SK-N-SH (cell line): ENCODE measurements at regions not wholly inside any gene's neighbourhood (a gene's known extent, or its start where the extent isn't known, plus 50 kb on each side); places are given as distances from the start of the nearest gene placed in this dataset.

Experiments
- CTCF ChIA-PET: fragments of 300-600, 350-600 bp; formaldehyde crosslinking; extraction: SDS; loops from one replicate; lab custom pipeline; 2021; lab: Yijun Ruan, JAX
- POLR2A ChIA-PET: fragments of 350-600 bp; sonication (Branson Sonifier 250); formaldehyde crosslinking; extraction: SDS; loops from one replicate; lab custom pipeline; 2020; ENCODE audit warnings: antibody characterized with exemption, inconsistent platforms; lab: Yijun Ruan, JAX
- DNase-seq: peaks from one replicate; pipeline ENCODE4 v3.0.0; 2012
- H2AFZ ChIP-seq: fragments of 200-600 bp; sonication (generic); 2 replicates; pipeline ENCODE4 v1.8.1; 2016; ENCODE audit warnings: antibody characterized with exemption, mild to moderate bottlenecking, low read depth
- H3F3A ChIP-seq: fragments of 200-600 bp; sonication (generic); replicated peaks from 2 replicates; pipeline ENCODE3; 2016; ENCODE audit warnings: antibody characterized with exemption, mild to moderate bottlenecking; ENCODE audit not compliant: insufficient read depth
- H3K27ac ChIP-seq, 2 experiments: fragments of 200-500 bp in 1 of 2; fragments of 200-600 bp in 1 of 2; sonication (Bioruptor generic) in 1 of 2; sonication (generic), shearing (Covaris generic) in 1 of 2; 2 replicates each; pipeline versions ENCODE4 v1.5.1 to v1.6.1; 2014 to 2016; ENCODE audit warnings: low read depth in 2 of 2, inconsistent platforms in 1 of 2, low read length in 1 of 2, mild to moderate bottlenecking in 1 of 2, mixed read lengths in 1 of 2
- H3K27me3 ChIP-seq: fragments of 200-600 bp; sonication (generic), shearing (Covaris generic); 2 replicates; pipeline ENCODE4 v1.6.1; 2016; ENCODE audit warnings: mixed run types; ENCODE audit not compliant: insufficient read depth
- H3K36me3 ChIP-seq, 2 experiments: fragments of 200-500 bp in 1 of 2; fragments of 200-600 bp in 1 of 2; sonication (Bioruptor generic) in 1 of 2; sonication (generic) in 1 of 2; replicated peaks in 1 of 2; 2 replicates each; pipeline versions ENCODE3 to v1.5.1; 2014 to 2016; ENCODE audit warnings: low read length in 1 of 2, mild to moderate bottlenecking in 1 of 2; ENCODE audit not compliant: insufficient read depth in 2 of 2, control insufficient read depth in 1 of 2
- H3K4me1 ChIP-seq, 2 experiments: fragments of 200-500 bp in 1 of 2; fragments of 200-600 bp in 1 of 2; sonication (Bioruptor generic) in 1 of 2; sonication (generic), shearing (Covaris generic) in 1 of 2; 2 replicates each; pipeline versions ENCODE4 v1.5.1 to v1.6.1; 2014 to 2016; ENCODE audit warnings: low read depth in 1 of 2, low read length in 1 of 2, mixed run types in 1 of 2; ENCODE audit not compliant: insufficient read depth in 2 of 2, control insufficient read depth in 1 of 2
- H3K4me2 ChIP-seq: fragments of 200-600 bp; sonication (generic), shearing (Covaris generic); 2 replicates; pipeline ENCODE4 v1.6.1; 2017; ENCODE audit warnings: mixed run types
- H3K4me3 ChIP-seq, 2 experiments: fragments of 200-500 bp in 1 of 2; fragments of 200-600 bp in 1 of 2; sonication (Bioruptor generic) in 1 of 2; sonication (generic), shearing (Covaris generic) in 1 of 2; 2 replicates each; pipeline versions ENCODE4 v1.5.1 to v1.8.1; 2014 to 2016; ENCODE audit warnings: low read depth in 2 of 2, inconsistent platforms in 1 of 2, low read length in 1 of 2, mild to moderate bottlenecking in 1 of 2, mixed read lengths in 1 of 2, moderate library complexity in 1 of 2
- H3K79me2 ChIP-seq: fragments of 200-600 bp; sonication (generic); 2 replicates; pipeline ENCODE4 v1.8.1; 2017; ENCODE audit warnings: mild to moderate bottlenecking; ENCODE audit not compliant: insufficient read depth
- H3K9ac ChIP-seq: fragments of 200-600 bp; sonication (generic); 2 replicates; pipeline ENCODE4 v1.6.1; 2017; ENCODE audit warnings: mixed run types
- H3K9me2 ChIP-seq: fragments of 200-600 bp; sonication (generic); 2 replicates; pipeline ENCODE4 v1.6.1; 2017; ENCODE audit warnings: mixed run types
- H3K9me3 ChIP-seq: fragments of 200-600 bp; sonication (generic); 2 replicates; pipeline ENCODE4 v1.6.1; 2017; ENCODE audit warnings: mixed run types, mild to moderate bottlenecking, moderate library complexity
- H4K20me1 ChIP-seq: fragments of 200-600 bp; sonication (generic); 2 replicates; pipeline ENCODE4 v1.6.1; 2017; ENCODE audit warnings: mild to moderate bottlenecking, mixed run types; ENCODE audit not compliant: insufficient read depth
- EP300 ChIP-seq, 2 experiments: IDR thresholded peaks; 2 replicates each; pipeline versions ENCODE4 v1.4.0 to v1.6.1; 2012; ENCODE audit warnings: borderline replicate concordance in 1 of 2, low read depth in 1 of 2, low read length in 1 of 2
- FOSL2 ChIP-seq: IDR thresholded peaks from 2 replicates; pipeline ENCODE4 v1.4.0; 2012; ENCODE audit warnings: low read depth, mild to moderate bottlenecking, moderate library complexity, borderline replicate concordance
- FOXJ3 ChIP-seq: sonication (generic); formaldehyde crosslinking; IDR thresholded peaks from 2 replicates; pipeline ENCODE4 v1.5.1; 2020; ENCODE audit warnings: mild to moderate bottlenecking, missing genetic modification reagents
- FOXM1 ChIP-seq: IDR thresholded peaks from 2 replicates; pipeline ENCODE4 v1.4.0; 2012; ENCODE audit warnings: low read depth, mild to moderate bottlenecking
- GATA2 ChIP-seq: sonication (generic); formaldehyde crosslinking; IDR thresholded peaks from 2 replicates; pipeline ENCODE4 v1.5.0; 2020; ENCODE audit warnings: mild to moderate bottlenecking, missing genetic modification reagents
- MEF2A ChIP-seq: IDR thresholded peaks from 2 replicates; pipeline ENCODE4 v1.4.0; 2012; ENCODE audit warnings: low read depth, borderline replicate concordance
- NRF1 ChIP-seq: IDR thresholded peaks from 2 replicates; pipeline ENCODE4 v1.6.1; 2012; ENCODE audit warnings: low read depth, mild to moderate bottlenecking, low read length
- POLR2AphosphoS5 ChIP-seq: IDR thresholded peaks from 2 replicates; pipeline ENCODE4 v1.6.1; 2012; ENCODE audit warnings: low read depth, low read length
- RCOR1 ChIP-seq: fragments of 150-350 bp; IDR thresholded peaks from 2 replicates; pipeline ENCODE4 v1.6.1; 2017; ENCODE audit warnings: antibody characterized with exemption, low read length
- RXRA ChIP-seq: IDR thresholded peaks from 2 replicates; pipeline ENCODE4 v1.4.0; 2012; ENCODE audit warnings: low read depth, mild to moderate bottlenecking, borderline replicate concordance
- SIN3A ChIP-seq: IDR thresholded peaks from 2 replicates; pipeline ENCODE4 v1.6.1; 2012; ENCODE audit warnings: low read depth, mild to moderate bottlenecking, low read length, moderate library complexity, borderline replicate concordance
- SMC3 ChIP-seq: IDR thresholded peaks from 2 replicates; pipeline ENCODE4 v1.6.1; 2012; ENCODE audit warnings: low read depth, low read length, improper control_type of control experiment
- TAF1 ChIP-seq: IDR thresholded peaks from 2 replicates; pipeline ENCODE4 v1.6.1; 2012; ENCODE audit warnings: low read depth, mild to moderate bottlenecking, low read length, moderate library complexity, borderline replicate concordance
- TEAD4 ChIP-seq: IDR thresholded peaks from 2 replicates; pipeline ENCODE4 v1.4.0; 2012; ENCODE audit warnings: mild to moderate bottlenecking, borderline replicate concordance; ENCODE audit not compliant: insufficient read depth
- YY1 ChIP-seq: IDR thresholded peaks from 2 replicates; pipeline ENCODE4 v1.4.0; 2012; ENCODE audit warnings: low read depth, mild to moderate bottlenecking
- WGBS: methylation state at CpG from one replicate; pipeline ENCODE4 v1.1.6; 2017; ENCODE audit warnings: low lambda C conversion rate; 5-methylcytosine and 5-hydroxymethylcytosine counted together
- TF ChIP-seq, protein P1 (sequence below): IDR thresholded peaks from 2 replicates; pipeline ENCODE4 v1.4.0; 2012; ENCODE audit warnings: low read depth
- TF ChIP-seq, protein P2 (sequence below): IDR thresholded peaks from 2 replicates; pipeline ENCODE4; 2012
- TF ChIP-seq, protein P3 (sequence below): IDR thresholded peaks from 2 replicates; pipeline ENCODE4 v1.6.1; 2012; ENCODE audit warnings: mild to moderate bottlenecking, low read depth, low read length, moderate library complexity
- TF ChIP-seq, protein P4 (sequence below): IDR thresholded peaks from 2 replicates; pipeline ENCODE4 v1.4.0; 2012; ENCODE audit warnings: low read depth, borderline replicate concordance
- TF ChIP-seq, protein P5 (sequence below): fragments of 200-600 bp; sonication (generic); IDR thresholded peaks from 2 replicates; pipeline ENCODE4 v1.6.1; 2017; ENCODE audit warnings: antibody characterized with exemption, mild to moderate bottlenecking, moderate library complexity

DNA sequence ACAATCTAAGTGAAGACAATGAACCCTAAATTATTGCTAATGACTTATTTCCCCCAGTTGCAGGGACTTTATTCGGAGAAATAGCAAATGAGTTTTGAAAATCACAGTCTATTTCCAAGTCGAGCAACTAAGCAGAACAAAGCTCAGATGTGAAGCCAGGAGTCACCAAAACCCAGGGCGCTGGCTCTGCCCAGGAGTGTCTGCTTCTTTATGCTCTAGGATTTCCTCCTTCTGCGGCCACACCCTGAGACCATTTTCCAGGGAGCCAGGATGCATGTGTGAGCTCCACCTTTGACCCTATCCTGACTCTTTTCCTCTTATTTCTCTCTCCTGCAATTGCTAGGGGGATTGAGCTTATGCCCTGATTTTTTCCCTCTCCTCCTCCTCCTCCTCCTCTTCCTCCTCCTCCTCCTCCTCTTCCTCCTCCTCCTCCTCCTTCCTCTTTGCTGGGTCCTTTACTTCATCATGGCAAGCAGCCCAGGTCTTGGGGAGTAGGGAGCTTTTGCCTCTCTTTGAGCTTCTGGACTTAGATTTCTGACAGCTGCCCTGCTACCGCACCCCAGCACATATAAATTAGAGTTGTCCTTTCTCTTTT, 234.4 kb downstream of the ARL4A start (continued):
- TF ChIP-seq EP300 (IDR thresholded peaks at IDR 0.05; ENCODE audit: borderline replicate concordance in 1 of 2, low read depth in 1 of 2, low read length in 1 of 2), result no peak
- no peak for TF ChIP-seq RXRA

DNA sequence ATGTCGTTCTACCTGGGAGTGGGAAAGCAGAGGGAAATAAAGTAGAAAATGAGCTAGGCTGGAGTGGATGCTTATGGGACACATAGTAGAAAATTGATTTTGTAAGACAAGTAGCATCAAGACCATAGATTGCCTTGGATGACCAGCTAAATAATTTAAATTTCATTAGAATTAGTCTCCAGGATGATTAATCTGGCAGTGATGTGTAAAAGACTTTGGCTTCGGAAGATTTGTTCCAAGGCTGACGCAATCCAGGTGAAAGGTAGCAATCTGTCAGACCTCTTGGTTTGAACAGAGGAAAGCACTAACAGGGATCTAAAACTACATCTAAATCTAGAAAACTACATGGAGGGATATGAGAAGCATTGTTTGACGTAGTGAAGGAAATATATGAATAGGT, 236.5 kb downstream of the ARL4A start:
- no peak for DNase-seq
- Histone ChIP-seq H3K36me3 (no peaks in the 10 kb centered on the region), H3K27me3 (peaks cover 13% of the 10 kb centered on the region), H3K4me2 (no peak overlapping the region), H4K20me1 (no peaks in the 10 kb centered on the region), H3K9me2 (no peaks in the 10 kb centered on the region), H3F3A (no peaks in the 10 kb centered on the region), H2AFZ (no peak overlapping the region), H3K9me3 (no peaks in the 10 kb centered on the region), H3K4me3 (no peak overlapping the region), H3K9ac (no peak overlapping the region), H3K4me1 (no peaks in the 10 kb centered on the region), H3K27ac (no peak overlapping the region), H3K79me2 (no peaks in the 10 kb centered on the region)
- ChIA-PET CTCF (no interaction called here), POLR2A (no interaction called here)
- TF ChIP-seq, protein P1, sequence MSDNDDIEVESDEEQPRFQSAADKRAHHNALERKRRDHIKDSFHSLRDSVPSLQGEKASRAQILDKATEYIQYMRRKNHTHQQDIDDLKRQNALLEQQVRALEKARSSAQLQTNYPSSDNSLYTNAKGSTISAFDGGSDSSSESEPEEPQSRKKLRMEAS, result no peak
- TF ChIP-seq RCOR1 (no peak), FOSL2 (no peak), FOXJ3 (CRISPR knock-in tag) (no peak), TEAD4 (no peak), FOXM1 (no peak), GATA2 (CRISPR knock-in tag) (no peak), MEF2A (no peak), POLR2AphosphoS5 (no peak), YY1 (no peak), SMC3 (no peak), TAF1 (no peak), SIN3A (no peak), NRF1 (no peak), RXRA (no peak)
- TF ChIP-seq, protein P2, sequence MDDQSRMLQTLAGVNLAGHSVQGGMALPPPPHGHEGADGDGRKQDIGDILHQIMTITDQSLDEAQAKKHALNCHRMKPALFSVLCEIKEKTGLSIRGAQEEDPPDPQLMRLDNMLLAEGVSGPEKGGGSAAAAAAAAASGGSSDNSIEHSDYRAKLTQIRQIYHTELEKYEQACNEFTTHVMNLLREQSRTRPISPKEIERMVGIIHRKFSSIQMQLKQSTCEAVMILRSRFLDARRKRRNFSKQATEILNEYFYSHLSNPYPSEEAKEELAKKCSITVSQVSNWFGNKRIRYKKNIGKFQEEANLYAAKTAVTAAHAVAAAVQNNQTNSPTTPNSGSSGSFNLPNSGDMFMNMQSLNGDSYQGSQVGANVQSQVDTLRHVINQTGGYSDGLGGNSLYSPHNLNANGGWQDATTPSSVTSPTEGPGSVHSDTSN, result no peak
- TF ChIP-seq, protein P3, sequence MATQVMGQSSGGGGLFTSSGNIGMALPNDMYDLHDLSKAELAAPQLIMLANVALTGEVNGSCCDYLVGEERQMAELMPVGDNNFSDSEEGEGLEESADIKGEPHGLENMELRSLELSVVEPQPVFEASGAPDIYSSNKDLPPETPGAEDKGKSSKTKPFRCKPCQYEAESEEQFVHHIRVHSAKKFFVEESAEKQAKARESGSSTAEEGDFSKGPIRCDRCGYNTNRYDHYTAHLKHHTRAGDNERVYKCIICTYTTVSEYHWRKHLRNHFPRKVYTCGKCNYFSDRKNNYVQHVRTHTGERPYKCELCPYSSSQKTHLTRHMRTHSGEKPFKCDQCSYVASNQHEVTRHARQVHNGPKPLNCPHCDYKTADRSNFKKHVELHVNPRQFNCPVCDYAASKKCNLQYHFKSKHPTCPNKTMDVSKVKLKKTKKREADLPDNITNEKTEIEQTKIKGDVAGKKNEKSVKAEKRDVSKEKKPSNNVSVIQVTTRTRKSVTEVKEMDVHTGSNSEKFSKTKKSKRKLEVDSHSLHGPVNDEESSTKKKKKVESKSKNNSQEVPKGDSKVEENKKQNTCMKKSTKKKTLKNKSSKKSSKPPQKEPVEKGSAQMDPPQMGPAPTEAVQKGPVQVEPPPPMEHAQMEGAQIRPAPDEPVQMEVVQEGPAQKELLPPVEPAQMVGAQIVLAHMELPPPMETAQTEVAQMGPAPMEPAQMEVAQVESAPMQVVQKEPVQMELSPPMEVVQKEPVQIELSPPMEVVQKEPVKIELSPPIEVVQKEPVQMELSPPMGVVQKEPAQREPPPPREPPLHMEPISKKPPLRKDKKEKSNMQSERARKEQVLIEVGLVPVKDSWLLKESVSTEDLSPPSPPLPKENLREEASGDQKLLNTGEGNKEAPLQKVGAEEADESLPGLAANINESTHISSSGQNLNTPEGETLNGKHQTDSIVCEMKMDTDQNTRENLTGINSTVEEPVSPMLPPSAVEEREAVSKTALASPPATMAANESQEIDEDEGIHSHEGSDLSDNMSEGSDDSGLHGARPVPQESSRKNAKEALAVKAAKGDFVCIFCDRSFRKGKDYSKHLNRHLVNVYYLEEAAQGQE, result no peak
- TF ChIP-seq, protein P4, sequence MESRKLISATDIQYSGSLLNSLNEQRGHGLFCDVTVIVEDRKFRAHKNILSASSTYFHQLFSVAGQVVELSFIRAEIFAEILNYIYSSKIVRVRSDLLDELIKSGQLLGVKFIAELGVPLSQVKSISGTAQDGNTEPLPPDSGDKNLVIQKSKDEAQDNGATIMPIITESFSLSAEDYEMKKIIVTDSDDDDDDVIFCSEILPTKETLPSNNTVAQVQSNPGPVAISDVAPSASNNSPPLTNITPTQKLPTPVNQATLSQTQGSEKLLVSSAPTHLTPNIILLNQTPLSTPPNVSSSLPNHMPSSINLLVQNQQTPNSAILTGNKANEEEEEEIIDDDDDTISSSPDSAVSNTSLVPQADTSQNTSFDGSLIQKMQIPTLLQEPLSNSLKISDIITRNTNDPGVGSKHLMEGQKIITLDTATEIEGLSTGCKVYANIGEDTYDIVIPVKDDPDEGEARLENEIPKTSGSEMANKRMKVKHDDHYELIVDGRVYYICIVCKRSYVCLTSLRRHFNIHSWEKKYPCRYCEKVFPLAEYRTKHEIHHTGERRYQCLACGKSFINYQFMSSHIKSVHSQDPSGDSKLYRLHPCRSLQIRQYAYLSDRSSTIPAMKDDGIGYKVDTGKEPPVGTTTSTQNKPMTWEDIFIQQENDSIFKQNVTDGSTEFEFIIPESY, result no peak
- TF ChIP-seq, protein P5, sequence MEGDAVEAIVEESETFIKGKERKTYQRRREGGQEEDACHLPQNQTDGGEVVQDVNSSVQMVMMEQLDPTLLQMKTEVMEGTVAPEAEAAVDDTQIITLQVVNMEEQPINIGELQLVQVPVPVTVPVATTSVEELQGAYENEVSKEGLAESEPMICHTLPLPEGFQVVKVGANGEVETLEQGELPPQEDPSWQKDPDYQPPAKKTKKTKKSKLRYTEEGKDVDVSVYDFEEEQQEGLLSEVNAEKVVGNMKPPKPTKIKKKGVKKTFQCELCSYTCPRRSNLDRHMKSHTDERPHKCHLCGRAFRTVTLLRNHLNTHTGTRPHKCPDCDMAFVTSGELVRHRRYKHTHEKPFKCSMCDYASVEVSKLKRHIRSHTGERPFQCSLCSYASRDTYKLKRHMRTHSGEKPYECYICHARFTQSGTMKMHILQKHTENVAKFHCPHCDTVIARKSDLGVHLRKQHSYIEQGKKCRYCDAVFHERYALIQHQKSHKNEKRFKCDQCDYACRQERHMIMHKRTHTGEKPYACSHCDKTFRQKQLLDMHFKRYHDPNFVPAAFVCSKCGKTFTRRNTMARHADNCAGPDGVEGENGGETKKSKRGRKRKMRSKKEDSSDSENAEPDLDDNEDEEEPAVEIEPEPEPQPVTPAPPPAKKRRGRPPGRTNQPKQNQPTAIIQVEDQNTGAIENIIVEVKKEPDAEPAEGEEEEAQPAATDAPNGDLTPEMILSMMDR, result no peak
- 8% methylated on average over 4 of the region's 4 CpGs for WGBS
